Activated effector memory CD4-positive, alpha-beta T cell treated with Interleukin-2 at 50 U/mL for 16 hours (primary cell): ENCODE measurements at regions not wholly inside any gene's neighbourhood (a gene's known extent, or its start where the extent isn't known, plus 50 kb on each side); places are given as distances from the start of the nearest gene placed in this dataset.
"Not testable (repeated sequence)": the region's sequence is repeated elsewhere in the genome, so short reads cannot be mapped to it uniquely, and the experiment has no call there.

Source experiments
- DNase-seq: peaks from one replicate; pipeline ENCODE4 v3.0.0-alpha.2; 2020

- no peak for DNase-seq
Observed at GRCh38 chr2:84286878-84287277, 172.2 kb downstream of the SUCLG1 start.

- DNase-seq: no peak
Observed at GRCh38 chr2:84285056-84285747, 173.9 kb downstream of the SUCLG1 start.

GRCh38 chr2:84283506-84283905 is 175.6 kb downstream of the SUCLG1 start:
- DNase-seq: no peak

- no peak for DNase-seq
Observed at GRCh38 chr2:84281510-84281909, 177.6 kb downstream of the SUCLG1 start.

GRCh38 chr2:84280873-84281272 is 178.2 kb downstream of the SUCLG1 start:
- no peak for DNase-seq

- no peak for DNase-seq
Observed at GRCh38 chr2:84278386-84278785, 180.7 kb downstream of the SUCLG1 start.

GRCh38 chr2:84276590-84277255 is 182.4 kb downstream of the SUCLG1 start:
- DNase-seq: no peak

GRCh38 chr2:84273406-84273805 is 185.7 kb downstream of the SUCLG1 start:
- DNase-seq: no peak

GRCh38 chr2:84271977-84272376 is 187.1 kb downstream of the SUCLG1 start:
- no peak for DNase-seq

- DNase-seq: no peak
Observed at GRCh38 chr2:84257831-84258230, 201.2 kb downstream of the SUCLG1 start.

GRCh38 chr2:84251651-84252302 is 207.3 kb downstream of the SUCLG1 start:
- DNase-seq: no peak

- DNase-seq: no peak
Observed at GRCh38 chr2:84249140-84249539, 209.9 kb downstream of the SUCLG1 start.

- no peak for DNase-seq
Observed at GRCh38 chr2:84247532-84247931, 211.5 kb downstream of the SUCLG1 start.

GRCh38 chr2:84243788-84244733 is 215.0 kb downstream of the SUCLG1 start:
- no peak for DNase-seq

- DNase-seq: no peak
Observed at GRCh38 chr2:84238907-84239306, 220.2 kb downstream of the SUCLG1 start.

- no peak for DNase-seq
Observed at GRCh38 chr2:84236288-84236687, 222.8 kb downstream of the SUCLG1 start.

- DNase-seq: no peak
Observed at GRCh38 chr2:84234103-84234502, 225.0 kb downstream of the SUCLG1 start.

GRCh38 chr2:84231478-84231877 is 227.6 kb downstream of the SUCLG1 start:
- no peak for DNase-seq

GRCh38 chr2:84224121-84224520 is 235.0 kb downstream of the SUCLG1 start:
- DNase-seq: no peak

GRCh38 chr2:84223191-84223590 is 235.9 kb downstream of the SUCLG1 start:
- DNase-seq: no peak

GRCh38 chr2:84221102-84221501 is 238.0 kb downstream of the SUCLG1 start:
- DNase-seq: not testable (repeated sequence)

GRCh38 chr2:84217456-84217855 is 241.6 kb downstream of the SUCLG1 start:
- no peak for DNase-seq

- DNase-seq: no peak
Observed at GRCh38 chr2:84214455-84214854, 244.6 kb downstream of the SUCLG1 start.
